Peyer's patch (tissue), 4 donors: ENCODE measurements at regions not wholly inside any gene's neighbourhood (a gene's known extent, or its start where the extent isn't known, plus 50 kb on each side); places are given as distances from the start of the nearest gene placed in this dataset.
A peak's percentile ranks its signal among the peaks of the same experiment; 100 is the strongest.

Experiments used
- DNase-seq, 3 donors: peaks; one replicate each; pipeline ENCODE4 v3.0.0-alpha.2; 2017 to 2019
- H3K27ac ChIP-seq, 4 donors: fragments of 200-600 bp; sonication (generic); one replicate each; pipeline ENCODE4 v1.5.1; 2016 to 2019
- H3K27me3 ChIP-seq, 2 donors: fragments of 200-600 bp; sonication (generic); one replicate each; pipeline ENCODE4 v1.5.1; 2019
- H3K36me3 ChIP-seq, 3 donors: fragments of 200-600 bp; sonication (generic); one replicate each; pipeline ENCODE4 v1.5.1; 2016 to 2019
- H3K4me1 ChIP-seq, 4 donors: fragments of 200-600 bp; sonication (generic); one replicate each; pipeline ENCODE4 v1.5.1; 2016 to 2019
- H3K4me3 ChIP-seq, 4 donors: fragments of 200-600 bp; sonication (generic); 1 replicate in 3 of 4; 2 replicates in 1 of 4; pipeline ENCODE4 v1.5.1; 2016 to 2019; ENCODE audit warnings: mild to moderate bottlenecking in 1 of 4
- H3K9me3 ChIP-seq, 4 donors: fragments of 200-600 bp; sonication (generic); one replicate each; pipeline ENCODE4 v1.5.1; 2016 to 2019; ENCODE audit warnings: mild to moderate bottlenecking in 1 of 4
- CTCF ChIP-seq, 6 experiments: fragments of 450-650 bp in 4 of 6; fragments of 200-600 bp in 2 of 6; sonication (generic) in 1 of 6; IDR thresholded peaks; one replicate each; pipeline ENCODE4 v1.5.1; 2017 to 2019; ENCODE audit warnings: antibody characterized with exemption in 6 of 6, mild to moderate bottlenecking in 3 of 6, moderate library complexity in 1 of 6
- POLR2A ChIP-seq, 2 donors: fragments of 450-650 bp; IDR thresholded peaks; one replicate each; pipeline ENCODE4 v1.5.1; 2017; ENCODE audit warnings: antibody characterized with exemption in 2 of 2, mild to moderate bottlenecking in 2 of 2, moderate library complexity in 2 of 2

GRCh38 chr1:23634518-23634839, 57.1 kb upstream of the RPL11 start:
- Histone ChIP-seq H3K27ac (peak overlapping the region in 3 of 4 donors; percentile 59 to 73 (median 61)), H3K4me3 (no peak overlapping the region), H3K9me3 (no peaks in the 10 kb centered on the region), H3K27me3 (no peaks in the 10 kb centered on the region), H3K4me1 (peaks cover 0 to 8% (median 3%) of the 10 kb centered on the region in 4 donors), H3K36me3 (no peaks in the 10 kb centered on the region)
- no peak for TF ChIP-seq POLR2A (IDR thresholded peaks at IDR 0.05)
- no peak for TF ChIP-seq CTCF (IDR thresholded peaks at IDR 0.05)
- no peak for DNase-seq

- no peak overlapping the region for H3K4me3 ChIP-seq
- no peak overlapping the region for H3K27ac ChIP-seq
- no peak for DNase-seq
- H3K36me3 ChIP-seq, result no peaks in the 10 kb centered on the region
- H3K9me3 ChIP-seq, result no peaks in the 10 kb centered on the region
- peaks cover 0 to 8% (median 3%) of the 10 kb centered on the region in 4 donors for H3K4me1 ChIP-seq
- TF ChIP-seq POLR2A (IDR thresholded peaks at IDR 0.05) (no peak), CTCF (IDR thresholded peaks at IDR 0.05) (no peak)
- H3K27me3 ChIP-seq, result no peaks in the 10 kb centered on the region
Measured at GRCh38 chr1:23632479-23633160, 59.0 kb upstream of the RPL11 start.

GRCh38 chr1:23629708-23630290, 61.8 kb upstream of the RPL11 start:
- peak overlapping the region in 1 of 4 donors; percentile 71 for H3K27ac ChIP-seq
- no peak overlapping the region for H3K4me3 ChIP-seq
- H3K4me1 ChIP-seq, result peaks cover 0 to 7% (median 2%) of the 10 kb centered on the region in 4 donors
- no peaks in the 10 kb centered on the region for H3K9me3 ChIP-seq
- no peak for DNase-seq
- no peak for TF ChIP-seq POLR2A (IDR thresholded peaks at IDR 0.05)
- no peak for TF ChIP-seq CTCF (IDR thresholded peaks at IDR 0.05)
- no peaks in the 10 kb centered on the region for H3K36me3 ChIP-seq
- H3K27me3 ChIP-seq, result no peaks in the 10 kb centered on the region

GRCh38 chr1:23628951-23629387, 62.6 kb upstream of the RPL11 start:
- no peaks in the 10 kb centered on the region for H3K36me3 ChIP-seq
- TF ChIP-seq POLR2A (IDR thresholded peaks at IDR 0.05), result no peak
- TF ChIP-seq CTCF (IDR thresholded peaks at IDR 0.05), result no peak
- H3K27me3 ChIP-seq, result no peaks in the 10 kb centered on the region
- DNase-seq, result peak in 1 of 3 donors; percentile 64
- peak overlapping the region in 2 of 4 donors; percentile 53 to 71 for H3K27ac ChIP-seq
- no peaks in the 10 kb centered on the region for H3K9me3 ChIP-seq
- no peak overlapping the region for H3K4me3 ChIP-seq
- H3K4me1 ChIP-seq, result peaks cover 0 to 4% (median 2%) of the 10 kb centered on the region in 4 donors

- no peak for TF ChIP-seq POLR2A (IDR thresholded peaks at IDR 0.05)
- no peak for TF ChIP-seq CTCF (IDR thresholded peaks at IDR 0.05)
- DNase-seq, result peak in 2 of 3 donors; percentile 73 to 79
Measured at GRCh38 chr1:23627069-23627735, 64.4 kb upstream of the RPL11 start.

More at GRCh38 chr1:23627069-23627735, 64.4 kb upstream of the RPL11 start:
- H3K4me1 ChIP-seq, result peaks cover 0 to 4% (median 2%) of the 10 kb centered on the region in 4 donors
- H3K9me3 ChIP-seq, result no peaks in the 10 kb centered on the region
- H3K27me3 ChIP-seq, result no peaks in the 10 kb centered on the region
- H3K27ac ChIP-seq, result peak overlapping the region in 3 of 4 donors; percentile 3 to 81 (median 45)
- H3K4me3 ChIP-seq, result peak overlapping the region in 2 of 4 donors; percentile 14 to 20
- H3K36me3 ChIP-seq, result no peaks in the 10 kb centered on the region
